HFFc6 (cell line): ENCODE measurements at regions not wholly inside any gene's neighbourhood (a gene's known extent, or its start where the extent isn't known, plus 50 kb on each side); places are given as distances from the start of the nearest gene placed in this dataset.
"Not testable (repeated sequence)": the region's sequence is repeated elsewhere in the genome, so short reads cannot be mapped to it uniquely, and the experiment has no call there.

Experiments
- DNase-seq: peaks from one replicate; pipeline ENCODE4 v3.0.0-alpha.2; 2018
- H3K27ac Mint-ChIP-seq: 2 replicates; pipeline ENCODE4 v1.8.0; 2020; ENCODE audit warnings: mild to moderate bottlenecking, mixed read lengths
- H3K27me3 Mint-ChIP-seq: 2 replicates; pipeline ENCODE4 v1.8.0; 2021; ENCODE audit warnings: mild to moderate bottlenecking, moderate library complexity, mixed read lengths; ENCODE audit not compliant: insufficient read depth
- H3K36me3 Mint-ChIP-seq: 2 replicates; pipeline ENCODE4 v1.8.0; 2021; ENCODE audit warnings: low read depth, mixed read lengths
- H3K4me1 Mint-ChIP-seq: 2 replicates; pipeline ENCODE4 v1.8.0; 2020; ENCODE audit warnings: low read depth, mixed read lengths
- H3K4me3 Mint-ChIP-seq: 2 replicates; pipeline ENCODE4 v1.8.0; 2020; ENCODE audit warnings: mild to moderate bottlenecking, moderate library complexity, mixed read lengths
- H3K9me3 Mint-ChIP-seq: 2 replicates; pipeline ENCODE4 v1.8.0; 2020; ENCODE audit warnings: mild to moderate bottlenecking, mixed read lengths

DNA sequence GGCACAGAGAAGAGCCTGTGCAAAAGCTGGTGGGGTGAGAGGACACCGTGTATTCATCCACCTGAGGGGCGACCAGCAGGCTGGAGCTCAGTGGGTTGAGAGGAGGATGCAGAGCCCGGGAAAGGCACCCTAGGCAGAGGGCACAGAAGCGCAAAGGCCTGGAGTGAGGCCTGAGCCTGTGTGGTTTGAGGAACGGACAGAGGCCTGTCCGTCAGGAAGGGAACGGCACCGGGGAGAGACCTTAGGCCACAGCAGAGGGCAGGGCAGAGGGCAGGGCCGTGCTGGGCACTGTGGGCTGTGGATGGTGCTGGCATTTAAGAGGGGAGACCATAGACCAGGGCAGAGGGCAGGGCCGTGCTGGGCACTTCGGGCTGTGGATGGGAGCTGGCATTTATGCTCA is 59.5 kb upstream of the APOD start:
- DNase-seq, H3K36me3 Mint-ChIP-seq, H3K4me1 Mint-ChIP-seq, H3K9me3 Mint-ChIP-seq, H3K27ac Mint-ChIP-seq, H3K4me3 Mint-ChIP-seq: not testable (repeated sequence)
- peaks cover 30% of the 10 kb centered on the region for H3K27me3 Mint-ChIP-seq

- H3K36me3 Mint-ChIP-seq, DNase-seq, H3K4me1 Mint-ChIP-seq, H3K4me3 Mint-ChIP-seq, H3K9me3 Mint-ChIP-seq, H3K27ac Mint-ChIP-seq: not testable (repeated sequence)
- peaks cover 23% of the 10 kb centered on the region for H3K27me3 Mint-ChIP-seq
These were observed 58.6 kb upstream of the APOD start for GRCh38 chr3:195642311-195642710.

DNA sequence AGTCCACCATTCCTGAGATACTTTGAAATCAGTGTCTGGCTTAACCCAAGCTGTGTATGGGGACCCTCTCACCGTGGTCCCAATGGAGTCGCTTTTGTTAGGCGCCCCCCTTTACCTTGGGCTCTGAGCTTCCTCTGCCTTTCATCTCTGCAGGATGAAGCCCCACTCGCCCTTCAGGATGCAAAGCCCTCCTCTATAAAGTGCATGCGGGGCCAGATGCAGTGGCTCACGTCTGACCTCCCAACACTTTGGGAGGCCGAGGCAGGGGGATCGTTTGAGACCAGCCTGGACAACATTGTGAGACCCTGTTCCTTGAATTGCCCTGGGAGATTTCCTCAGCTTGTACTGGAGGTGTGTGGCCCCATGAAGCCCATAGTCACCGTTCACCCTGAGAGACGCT is 54.7 kb upstream of the APOD start:
- H3K27me3 Mint-ChIP-seq, H3K9me3 Mint-ChIP-seq, DNase-seq, H3K4me3 Mint-ChIP-seq, H3K4me1 Mint-ChIP-seq, H3K36me3 Mint-ChIP-seq, H3K27ac Mint-ChIP-seq: not testable (repeated sequence)

- H3K4me3 Mint-ChIP-seq, H3K27ac Mint-ChIP-seq, DNase-seq, H3K9me3 Mint-ChIP-seq, H3K4me1 Mint-ChIP-seq, H3K36me3 Mint-ChIP-seq, H3K27me3 Mint-ChIP-seq: not testable (repeated sequence)
These were observed 53.9 kb upstream of the APOD start for GRCh38 chr3:195637473-195638233.

- not testable (repeated sequence) for H3K36me3 Mint-ChIP-seq, DNase-seq, H3K9me3 Mint-ChIP-seq, H3K27me3 Mint-ChIP-seq, H3K27ac Mint-ChIP-seq, H3K4me1 Mint-ChIP-seq, H3K4me3 Mint-ChIP-seq
These were observed 53.3 kb upstream of the APOD start for GRCh38 chr3:195637011-195637410.

- not testable (repeated sequence) for H3K9me3 Mint-ChIP-seq, H3K4me1 Mint-ChIP-seq, H3K27ac Mint-ChIP-seq, H3K4me3 Mint-ChIP-seq, H3K27me3 Mint-ChIP-seq, H3K36me3 Mint-ChIP-seq, DNase-seq
These were observed 52.4 kb upstream of the APOD start for GRCh38 chr3:195635898-195636685.

DNA sequence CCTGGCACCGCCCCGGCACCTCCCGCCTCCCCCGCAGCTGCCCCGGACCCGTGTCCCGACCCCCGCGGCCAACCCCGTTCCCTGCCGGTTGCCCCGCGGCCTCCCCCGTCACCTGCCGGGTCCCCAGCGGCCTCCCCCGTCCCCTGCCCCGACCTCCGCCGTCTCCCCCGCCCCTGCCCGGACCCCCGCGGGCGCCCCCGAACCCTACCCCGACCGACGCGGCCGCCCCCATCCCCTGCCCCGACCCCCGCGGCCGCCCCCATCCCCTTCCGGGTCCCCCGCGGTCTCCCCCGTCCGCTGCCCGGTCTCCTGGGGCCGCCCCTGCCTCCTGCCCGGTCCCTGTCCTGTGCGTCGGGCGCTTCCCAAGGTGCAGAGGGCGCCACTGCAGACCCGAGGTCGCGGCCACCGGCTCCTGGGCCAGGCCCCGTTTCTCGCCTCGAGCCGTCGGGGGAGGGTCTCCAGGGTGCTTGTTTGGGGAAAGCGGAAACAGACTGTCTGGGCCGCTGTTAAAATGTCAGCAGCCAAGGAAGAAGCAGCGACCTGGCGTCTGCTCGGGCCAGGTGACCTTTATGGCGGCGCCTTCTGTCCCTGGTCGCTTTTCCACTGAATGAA is 51.6 kb upstream of the APOD start:
- not testable (repeated sequence) for DNase-seq, H3K9me3 Mint-ChIP-seq, H3K4me3 Mint-ChIP-seq, H3K36me3 Mint-ChIP-seq, H3K27ac Mint-ChIP-seq, H3K4me1 Mint-ChIP-seq, H3K27me3 Mint-ChIP-seq

DNA sequence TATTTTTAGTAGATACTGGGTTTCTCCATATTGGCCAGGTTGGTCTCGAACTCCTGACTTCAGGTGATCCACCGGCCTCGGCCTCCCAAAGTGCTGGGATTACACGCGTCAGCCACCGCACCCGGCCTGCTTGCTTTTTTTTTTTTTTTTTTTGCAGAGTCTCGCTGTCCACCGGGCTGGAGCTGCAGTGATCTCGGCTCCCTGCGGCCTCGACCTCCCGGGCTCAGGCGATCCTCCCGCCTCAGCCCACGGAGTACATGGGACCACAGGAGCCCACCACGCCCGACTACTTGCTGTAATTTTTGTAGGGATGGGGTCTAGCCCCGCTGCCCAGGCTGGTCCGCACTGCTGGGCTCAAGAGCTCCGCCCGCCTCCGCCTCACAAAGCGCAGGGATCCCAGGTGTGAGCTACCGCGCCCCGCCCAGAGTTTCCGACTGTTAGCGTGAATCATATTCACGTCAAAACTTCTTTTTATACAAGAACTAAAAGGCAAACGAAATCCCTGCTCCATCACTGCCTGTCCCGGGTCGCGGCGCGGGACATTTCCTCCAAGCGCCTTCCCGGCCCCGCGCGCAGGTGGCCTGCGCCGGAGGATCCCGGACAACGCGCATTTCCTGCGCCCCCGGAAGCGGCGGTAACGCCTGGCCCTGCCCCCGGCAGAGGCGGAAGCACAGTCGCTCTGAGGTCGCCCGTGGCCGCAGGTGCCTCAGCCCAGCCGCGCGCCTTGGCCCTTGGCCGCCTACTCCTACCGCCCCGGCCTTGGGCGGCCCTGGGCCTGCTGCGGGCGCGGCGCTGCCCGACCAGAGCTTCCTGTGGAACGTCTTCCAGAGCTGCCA is 50.9 kb upstream of the APOD start:
- not testable (repeated sequence) for H3K27ac Mint-ChIP-seq, DNase-seq, H3K9me3 Mint-ChIP-seq, H3K27me3 Mint-ChIP-seq, H3K4me3 Mint-ChIP-seq, H3K36me3 Mint-ChIP-seq, H3K4me1 Mint-ChIP-seq
